GM19043 (cell line): ENCODE measurements at regions not wholly inside any gene's neighbourhood (a gene's known extent, or its start where the extent isn't known, plus 50 kb on each side); places are given as distances from the start of the nearest gene placed in this dataset.

Experiments used
- ATAC-seq: cut with Tn5 transposase; IDR thresholded peaks from one replicate; pipeline ENCODE4 v1.9.1; 2021; ENCODE audit warnings: low read depth; ENCODE audit not compliant: unreplicated experiment

DNA sequence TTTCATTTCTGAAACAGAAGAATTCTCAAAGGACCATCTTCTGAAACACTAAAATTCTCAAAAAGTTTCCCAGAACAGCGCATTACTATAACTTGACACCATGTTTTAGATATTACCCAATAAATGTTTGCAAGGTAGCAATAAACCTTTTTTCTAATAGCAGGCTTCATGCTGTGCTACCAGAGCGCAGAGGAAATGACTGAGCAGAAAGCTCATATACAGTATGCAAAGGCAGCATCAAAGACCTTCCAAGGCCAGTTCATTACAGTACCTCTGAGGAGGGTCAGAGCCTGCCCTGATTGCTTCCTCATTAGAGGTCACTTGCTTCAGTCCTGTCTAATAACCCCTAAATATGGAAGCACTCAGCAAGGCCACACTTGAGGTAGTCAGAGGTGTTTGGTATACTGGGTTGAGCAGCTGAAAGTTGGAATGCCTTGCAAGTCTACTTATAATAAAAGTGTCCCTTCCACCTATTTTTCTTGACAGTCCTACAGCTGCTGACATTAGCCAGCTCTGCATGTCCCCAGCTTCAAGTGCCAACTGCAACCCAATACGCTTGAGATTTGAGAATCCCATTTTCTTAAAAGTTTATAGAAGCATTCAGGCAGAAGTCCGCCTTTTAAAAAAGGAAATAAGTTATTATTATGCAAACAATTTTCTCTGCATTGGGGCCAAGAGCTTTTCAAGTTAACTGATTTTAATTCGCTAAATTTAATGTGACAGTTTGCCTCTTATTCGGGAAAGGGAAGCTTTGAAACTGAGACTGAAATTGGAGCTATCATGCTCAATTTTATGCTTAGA lies 207.2 kb downstream of the ZC3H11B start:
- ATAC-seq, result no peak

DNA sequence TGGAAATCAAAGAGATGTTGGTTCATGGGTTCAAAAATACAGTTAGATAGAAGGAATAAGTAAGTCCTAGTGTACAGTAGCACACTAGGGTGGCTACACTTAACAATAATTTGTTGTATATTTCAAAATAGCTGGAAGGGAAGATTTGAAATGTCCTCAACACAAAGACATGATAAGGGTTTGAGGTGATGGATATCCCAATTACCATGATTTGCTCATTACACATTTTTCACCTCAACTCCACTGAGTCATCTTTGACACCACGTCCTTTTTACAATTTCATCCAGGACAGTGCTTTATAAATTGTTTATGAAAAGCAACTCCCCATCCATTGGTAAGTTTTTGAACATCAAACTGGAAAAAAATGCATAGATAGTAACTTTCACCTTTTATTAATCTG lies 208.3 kb downstream of the ZC3H11B start:
- no peak for ATAC-seq

DNA sequence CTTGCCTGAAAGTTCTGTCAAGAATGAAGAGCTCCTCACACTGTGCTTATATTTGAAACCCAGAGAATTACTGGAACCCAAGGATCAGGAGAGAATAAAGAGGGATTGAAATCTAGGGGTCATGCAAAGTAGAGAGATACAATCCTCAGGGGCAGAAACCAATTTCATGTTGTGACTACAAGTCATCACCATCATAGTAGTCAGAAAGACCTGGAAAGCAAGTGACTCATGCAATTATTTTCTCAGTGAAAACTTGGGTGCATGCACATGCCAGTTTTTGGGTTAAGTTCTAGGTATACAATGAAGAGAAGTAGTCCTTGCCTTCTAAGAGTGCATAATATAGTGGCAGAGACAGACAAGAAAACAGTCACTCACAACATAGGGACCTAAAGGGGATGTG lies 210.0 kb downstream of the ZC3H11B start:
- ATAC-seq, result no peak

DNA sequence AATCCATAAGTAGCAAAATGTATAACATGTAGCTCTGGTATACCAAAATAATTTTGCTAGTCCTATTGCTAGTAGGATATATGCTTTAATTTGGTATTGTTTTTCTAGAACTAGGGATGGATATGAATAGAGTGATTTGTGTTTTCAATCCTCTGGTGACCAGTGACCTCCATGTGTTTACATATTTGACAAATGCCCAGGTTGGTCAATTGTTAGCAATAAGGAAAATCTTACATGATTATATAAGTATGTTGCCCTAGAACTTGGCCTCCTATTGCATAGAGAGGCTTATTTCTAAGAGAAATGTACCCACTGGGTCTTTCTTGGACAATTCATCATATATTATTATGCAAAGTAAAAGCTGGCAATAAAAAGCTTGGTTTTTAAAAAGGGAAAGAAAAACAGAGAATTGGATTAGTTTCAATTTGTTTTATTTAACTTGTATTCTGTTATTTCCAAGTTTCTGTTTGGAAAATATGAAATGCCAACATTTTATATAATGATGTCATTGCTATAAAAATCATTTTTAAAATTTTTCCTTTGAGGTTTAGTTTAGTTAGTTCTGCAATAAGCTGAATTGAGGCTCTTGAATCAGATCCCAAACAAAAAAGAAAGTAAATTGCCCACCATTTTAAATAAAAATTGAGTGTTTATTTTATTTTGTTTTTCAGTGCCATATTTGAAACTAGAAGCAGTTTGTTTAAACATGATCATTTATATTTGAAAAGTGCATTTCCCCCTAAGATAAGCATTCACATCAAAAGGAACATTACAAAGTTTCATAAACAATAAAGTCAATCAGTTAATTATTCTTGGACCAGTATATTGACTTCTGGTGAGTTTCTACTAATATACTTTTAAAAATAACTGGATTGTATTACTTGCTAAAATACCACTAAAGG lies 210.9 kb downstream of the ZC3H11B start:
- ATAC-seq, result no peak

GRCh38 chr1:219399446-219399845 lies 213.5 kb downstream of the ZC3H11B start:
- ATAC-seq, result no peak

- no peak for ATAC-seq
These were observed 214.0 kb downstream of the ZC3H11B start for GRCh38 chr1:219398815-219399396.

GRCh38 chr1:219397511-219397910 lies 215.4 kb downstream of the ZC3H11B start:
- no peak for ATAC-seq

DNA sequence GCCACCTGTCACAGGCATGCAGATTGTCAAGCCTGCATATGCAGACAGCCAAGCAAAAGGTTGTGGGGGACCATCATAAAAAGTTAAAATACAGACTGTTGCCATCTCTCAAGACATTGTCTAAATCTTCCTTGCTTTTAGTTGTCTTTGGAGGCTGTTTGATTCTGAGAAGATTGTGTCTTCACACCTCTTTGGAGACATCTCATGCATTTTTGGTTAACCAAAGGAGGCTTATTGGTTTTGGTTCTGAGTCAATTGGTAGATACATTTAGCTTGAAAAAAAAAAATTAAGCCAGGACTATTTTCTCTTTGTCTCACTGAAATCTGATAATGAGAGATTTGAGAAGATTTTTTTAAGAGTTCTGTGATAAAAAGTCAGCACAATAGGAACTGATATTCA lies 217.6 kb downstream of the LYPLAL1 start:
- no peak for ATAC-seq

GRCh38 chr1:219387211-219387610 lies 213.5 kb downstream of the LYPLAL1 start:
- no peak for ATAC-seq

- ATAC-seq, result peak; percentile 88
These were observed 212.2 kb downstream of the LYPLAL1 start for GRCh38 chr1:219385787-219386427.

DNA sequence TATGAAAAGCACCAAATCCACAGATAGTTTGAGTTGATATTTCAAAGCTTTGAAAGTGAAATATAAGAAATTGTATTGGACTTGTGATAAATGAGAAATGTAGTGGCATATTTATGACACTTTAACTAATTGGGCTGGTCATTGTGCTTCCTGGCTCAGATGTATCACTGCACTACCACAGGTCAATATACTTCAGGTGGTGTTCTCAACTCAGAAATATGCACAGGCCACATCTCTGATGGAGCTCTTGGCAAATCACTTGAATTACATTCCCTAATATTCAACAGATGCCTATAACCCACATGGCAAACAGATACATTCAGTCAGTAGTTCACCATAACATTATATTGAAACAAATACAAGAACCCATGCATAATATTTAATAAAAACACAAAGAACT lies 209.6 kb downstream of the LYPLAL1 start:
- ATAC-seq, result no peak

- ATAC-seq, result no peak
These were observed 207.7 kb downstream of the LYPLAL1 start for GRCh38 chr1:219381396-219381795.

GRCh38 chr1:219380463-219380862 lies 206.8 kb downstream of the LYPLAL1 start:
- no peak for ATAC-seq

DNA sequence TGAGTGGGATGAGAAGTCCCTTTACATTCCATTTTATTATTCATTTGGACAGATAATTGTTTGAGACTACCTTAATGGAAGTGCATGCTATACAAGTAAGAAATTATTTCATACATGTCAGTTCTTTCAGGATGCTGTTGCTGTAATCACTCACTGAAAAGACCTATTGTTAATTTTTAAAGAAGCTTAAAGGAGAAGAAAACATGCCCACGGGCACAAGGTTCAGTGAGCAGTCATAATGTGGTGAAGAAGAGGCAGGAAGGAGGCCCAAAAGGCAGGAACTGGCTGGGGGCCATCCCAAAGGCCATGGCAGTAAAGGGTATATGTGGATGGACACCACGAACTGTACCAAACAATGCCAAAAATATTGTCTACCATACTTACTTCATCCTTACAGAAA lies 206.0 kb downstream of the LYPLAL1 start:
- ATAC-seq, result no peak

GRCh38 chr1:219374636-219375035 lies 201.0 kb downstream of the LYPLAL1 start:
- no peak for ATAC-seq

GRCh38 chr1:219374046-219374566 lies 200.4 kb downstream of the LYPLAL1 start:
- no peak for ATAC-seq

DNA sequence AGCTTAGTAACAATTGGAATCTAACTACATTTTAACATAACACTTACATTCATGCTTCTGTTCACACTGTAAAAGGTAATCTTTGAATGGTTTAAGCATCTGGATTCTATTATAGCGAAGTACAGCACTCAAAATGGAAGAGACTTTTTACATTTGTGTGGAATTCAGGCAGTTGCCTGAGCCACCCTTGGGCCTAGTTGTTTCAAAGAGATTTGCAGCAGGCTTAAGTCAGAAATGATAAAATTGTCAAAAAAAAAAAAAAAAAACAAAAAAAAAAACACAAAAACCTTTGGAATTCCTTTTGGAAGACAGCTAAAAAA lies 199.9 kb downstream of the LYPLAL1 start:
- ATAC-seq, result no peak

DNA sequence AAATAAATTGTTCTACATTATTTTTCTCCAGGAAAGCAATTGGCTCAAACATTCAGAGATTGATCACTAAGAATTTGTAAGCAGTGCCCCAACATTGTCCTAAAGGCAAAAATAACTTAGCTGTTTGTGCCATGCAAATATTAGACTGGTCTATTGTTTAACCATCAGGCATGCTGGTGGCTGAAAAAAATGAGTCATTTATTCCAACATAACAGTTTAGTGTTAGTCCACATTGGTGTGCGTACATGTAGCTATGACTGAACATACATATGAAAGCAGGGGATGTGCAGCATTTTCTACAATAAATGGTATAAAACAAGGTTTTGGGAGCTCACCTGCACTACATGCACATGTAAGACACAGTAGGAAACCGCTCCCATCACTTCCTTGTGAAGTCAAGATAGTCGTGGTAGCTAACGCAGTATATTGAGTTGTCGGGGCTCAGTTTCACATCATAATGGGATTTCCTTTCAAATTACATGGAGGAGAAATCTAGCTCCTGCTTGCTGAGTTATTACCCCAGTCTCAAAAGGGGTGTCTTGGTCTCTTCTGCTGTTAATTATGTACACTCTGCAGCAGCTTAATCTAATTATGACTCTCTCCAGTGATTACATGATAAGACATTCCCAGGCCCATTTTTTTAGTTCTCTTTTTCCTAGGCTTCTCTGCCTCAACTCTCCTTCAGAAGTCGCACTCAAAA lies 199.4 kb downstream of the LYPLAL1 start:
- no peak for ATAC-seq

DNA sequence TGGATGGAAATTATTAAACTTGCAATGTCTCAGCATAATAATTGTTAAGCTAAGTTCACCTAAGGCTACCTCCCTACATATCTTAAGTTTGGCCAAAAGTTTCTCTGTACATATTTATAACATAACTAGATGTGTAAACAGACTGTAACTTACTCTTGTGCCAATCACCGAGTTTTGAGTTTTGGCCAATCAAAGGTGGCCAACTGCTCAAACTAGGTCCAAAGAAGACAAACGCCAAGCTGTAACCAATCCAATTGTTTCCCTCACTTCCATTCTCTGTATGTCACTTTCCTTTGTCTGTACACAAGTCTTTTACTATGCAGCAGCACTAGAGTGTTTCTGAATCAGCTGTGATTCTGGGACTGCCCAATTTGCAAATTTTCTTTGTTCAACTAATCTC lies 197.8 kb downstream of the LYPLAL1 start:
- no peak for ATAC-seq

DNA sequence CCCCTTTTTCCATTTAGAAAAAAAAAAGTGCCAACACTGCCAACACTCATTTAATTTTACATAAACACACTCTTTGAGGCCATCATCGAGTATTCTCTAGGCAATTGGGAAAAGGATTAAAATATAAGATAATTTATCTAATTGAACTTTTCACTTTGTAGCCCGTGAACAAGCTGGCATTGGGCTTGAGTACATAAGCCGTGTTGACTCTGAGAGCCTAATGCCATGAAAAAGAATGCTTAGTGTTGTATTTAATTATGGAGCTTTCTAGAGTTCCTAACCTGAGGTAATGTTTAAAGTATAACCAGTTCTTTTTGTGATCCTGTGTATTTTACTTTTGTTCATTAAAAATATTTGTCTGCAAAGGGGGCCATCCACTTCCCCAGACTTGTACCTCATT lies 193.8 kb downstream of the LYPLAL1 start:
- no peak for ATAC-seq
